SU-DHL-6 (cell line): ENCODE measurements at regions not wholly inside any gene's neighbourhood (a gene's known extent, or its start where the extent isn't known, plus 50 kb on each side); places are given as distances from the start of the nearest gene placed in this dataset.
"Not testable (repeated sequence)": the region's sequence is repeated elsewhere in the genome, so short reads cannot be mapped to it uniquely, and the experiment has no call there.

Source experiments
- H2AFZ ChIP-seq: fragments of 200-600 bp; sonication (generic); 2 replicates; pipeline ENCODE4 v1.6.1; 2014; ENCODE audit warnings: low read depth, mild to moderate bottlenecking, moderate library complexity, mixed read lengths, antibody characterized with exemption, low read length; ENCODE audit not compliant: severe bottlenecking
- H3F3A ChIP-seq: fragments of 200-600 bp; shearing (Covaris generic); 2 replicates; pipeline ENCODE4 v1.6.0; 2016; ENCODE audit warnings: antibody characterized with exemption, mild to moderate bottlenecking; ENCODE audit not compliant: insufficient read depth
- H3K27ac ChIP-seq: fragments of 200-600 bp; sonication (generic); 2 replicates; pipeline ENCODE4 v1.5.1; 2016; ENCODE audit warnings: low read depth, mild to moderate bottlenecking, low read length, moderate library complexity, mixed read lengths
- H3K27me3 ChIP-seq: fragments of 200-600 bp; sonication (generic), shearing (Covaris generic); 2 replicates; pipeline ENCODE4 v1.6.0; 2014; ENCODE audit warnings: mild to moderate bottlenecking, low read length
- H3K36me3 ChIP-seq: fragments of 200-600 bp; sonication (generic); 2 replicates; pipeline ENCODE4 v1.6.1; 2014; ENCODE audit warnings: mild to moderate bottlenecking, low read length, mixed read lengths
- H3K4me2 ChIP-seq: fragments of 300-600, 200-600 bp; shearing (Covaris generic), sonication (generic); 2 replicates; pipeline ENCODE4 v1.6.0; 2014; ENCODE audit warnings: low read length, low read depth, mild to moderate bottlenecking; ENCODE audit not compliant: poor library complexity, severe bottlenecking
- H3K4me3 ChIP-seq: fragments of 200-600 bp; sonication (generic); 2 replicates; pipeline ENCODE4 v1.5.1; 2014; ENCODE audit warnings: antibody characterized with exemption, low read length, mild to moderate bottlenecking, mixed read lengths; ENCODE audit not compliant: insufficient read depth, poor library complexity, severe bottlenecking
- H3K79me2 ChIP-seq: fragments of 200-600 bp; sonication (generic); 2 replicates; pipeline ENCODE4 v1.6.1; 2014; ENCODE audit warnings: mild to moderate bottlenecking, low read length, moderate library complexity; ENCODE audit not compliant: insufficient read depth
- H3K9ac ChIP-seq: fragments of 200-600 bp; sonication (generic); 2 replicates; pipeline ENCODE4 v1.7.0; 2014; ENCODE audit warnings: mild to moderate bottlenecking, low read length
- H3K9me2 ChIP-seq: fragments of 200-600 bp; sonication (generic); replicated peaks from 2 replicates; pipeline ENCODE4 v1.6.1; 2014; ENCODE audit warnings: low read length; ENCODE audit not compliant: insufficient read depth
- H3K9me3 ChIP-seq: fragments of 200-600 bp; sonication (generic); 2 replicates; pipeline ENCODE4 v1.6.1; 2014; ENCODE audit warnings: low read length, mixed read lengths; ENCODE audit not compliant: insufficient read depth
- H4K20me1 ChIP-seq: fragments of 200-600 bp; sonication (generic); 2 replicates; pipeline ENCODE4 v1.6.1; 2014; ENCODE audit warnings: low read depth, mild to moderate bottlenecking, antibody characterized with exemption, low read length, moderate library complexity, mixed read lengths
- EZH2phosphoT487 ChIP-seq: fragments of 200-600 bp; sonication (generic), shearing (Covaris generic); conservative IDR thresholded peaks from 2 replicates; pipeline ENCODE4 v1.6.1; 2018; ENCODE audit warnings: mild to moderate bottlenecking, antibody characterized with exemption, low read length, moderate library complexity, mixed read lengths
- TF ChIP-seq, protein P1 (sequence below): fragments of 200-600 bp; sonication (generic); IDR thresholded peaks from one replicate; pipeline ENCODE4 v1.5.1; 2017; ENCODE audit warnings: antibody characterized with exemption, mild to moderate bottlenecking, low read length, moderate library complexity; ENCODE audit not compliant: insufficient read depth, poor library complexity, severe bottlenecking

DNA sequence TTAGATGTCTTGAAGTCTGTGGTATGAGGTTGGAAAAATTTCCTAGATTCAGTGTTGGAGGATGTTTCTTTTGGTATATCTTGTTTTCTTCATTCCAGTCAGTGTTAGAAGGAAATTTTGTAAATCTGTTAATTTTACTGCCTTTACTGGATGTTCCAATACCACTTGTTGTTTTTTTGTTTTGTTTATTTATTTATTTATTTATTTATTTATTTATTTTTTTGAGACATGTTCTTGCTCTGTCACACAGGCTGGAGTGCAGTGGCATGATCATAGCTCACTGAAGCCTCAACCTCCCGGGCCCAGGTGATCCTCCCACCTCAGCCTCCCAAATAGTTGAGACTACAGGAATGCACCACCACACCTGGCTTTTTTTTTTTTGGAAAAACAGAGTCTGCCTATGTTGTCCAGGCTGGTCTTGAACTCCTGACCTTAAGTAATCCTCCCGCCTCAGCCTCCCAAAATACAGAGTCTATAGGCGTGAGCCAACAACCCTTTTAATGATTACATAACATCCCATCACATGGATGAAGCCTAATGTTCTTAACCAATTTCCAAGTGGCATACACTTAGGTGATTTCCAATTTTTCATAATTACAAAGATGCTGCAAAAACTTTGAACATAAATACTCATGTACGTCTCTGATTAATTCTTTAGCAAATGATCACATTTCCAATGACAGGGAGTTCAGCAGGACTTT lies 52.8 kb upstream of the WAC start:
- Histone ChIP-seq H3K9me2 (no peaks in the 10 kb centered on the region), H3K79me2 (no peaks in the 10 kb centered on the region), H3K4me2 (no peak overlapping the region), H3K36me3 (no peaks in the 10 kb centered on the region), H3K9ac (no peak overlapping the region), H3K27ac (no peak overlapping the region), H3K9me3 (no peaks in the 10 kb centered on the region), H4K20me1 (no peaks in the 10 kb centered on the region), H3K4me3 (no peak overlapping the region), H3F3A (no peaks in the 10 kb centered on the region), H2AFZ (no peak overlapping the region), H3K27me3 (no peaks in the 10 kb centered on the region)
- TF ChIP-seq EZH2phosphoT487 = no peak
- TF ChIP-seq, protein P1, sequence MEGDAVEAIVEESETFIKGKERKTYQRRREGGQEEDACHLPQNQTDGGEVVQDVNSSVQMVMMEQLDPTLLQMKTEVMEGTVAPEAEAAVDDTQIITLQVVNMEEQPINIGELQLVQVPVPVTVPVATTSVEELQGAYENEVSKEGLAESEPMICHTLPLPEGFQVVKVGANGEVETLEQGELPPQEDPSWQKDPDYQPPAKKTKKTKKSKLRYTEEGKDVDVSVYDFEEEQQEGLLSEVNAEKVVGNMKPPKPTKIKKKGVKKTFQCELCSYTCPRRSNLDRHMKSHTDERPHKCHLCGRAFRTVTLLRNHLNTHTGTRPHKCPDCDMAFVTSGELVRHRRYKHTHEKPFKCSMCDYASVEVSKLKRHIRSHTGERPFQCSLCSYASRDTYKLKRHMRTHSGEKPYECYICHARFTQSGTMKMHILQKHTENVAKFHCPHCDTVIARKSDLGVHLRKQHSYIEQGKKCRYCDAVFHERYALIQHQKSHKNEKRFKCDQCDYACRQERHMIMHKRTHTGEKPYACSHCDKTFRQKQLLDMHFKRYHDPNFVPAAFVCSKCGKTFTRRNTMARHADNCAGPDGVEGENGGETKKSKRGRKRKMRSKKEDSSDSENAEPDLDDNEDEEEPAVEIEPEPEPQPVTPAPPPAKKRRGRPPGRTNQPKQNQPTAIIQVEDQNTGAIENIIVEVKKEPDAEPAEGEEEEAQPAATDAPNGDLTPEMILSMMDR = no peak

DNA sequence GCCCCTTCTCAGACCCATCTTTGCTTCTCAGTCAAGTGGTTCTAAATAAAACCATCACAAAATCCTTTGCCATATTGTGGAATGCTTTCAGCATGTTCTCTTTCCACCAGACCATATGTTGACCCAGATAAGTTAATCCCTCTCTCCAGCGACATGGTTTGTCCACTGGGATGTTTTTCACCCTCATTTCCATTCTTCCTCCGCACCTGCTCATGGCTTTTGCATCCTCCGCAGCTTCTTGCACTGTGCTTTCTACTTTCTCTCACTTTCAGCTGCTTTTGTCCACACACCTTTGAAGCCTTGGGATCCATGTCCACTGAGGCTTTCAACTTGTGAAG lies 52.3 kb upstream of the WAC start:
- Histone ChIP-seq H3F3A (no peaks in the 10 kb centered on the region), H3K27ac (no peak overlapping the region), H3K27me3 (no peaks in the 10 kb centered on the region), H3K79me2 (no peaks in the 10 kb centered on the region), H2AFZ (no peak overlapping the region), H4K20me1 (no peaks in the 10 kb centered on the region), H3K9me3 (no peaks in the 10 kb centered on the region), H3K4me3 (no peak overlapping the region), H3K4me2 (no peak overlapping the region), H3K9me2 (no peaks in the 10 kb centered on the region), H3K9ac (no peak overlapping the region), H3K36me3 (no peaks in the 10 kb centered on the region)
- TF ChIP-seq, protein P1 = no peak
- TF ChIP-seq EZH2phosphoT487 = no peak

DNA sequence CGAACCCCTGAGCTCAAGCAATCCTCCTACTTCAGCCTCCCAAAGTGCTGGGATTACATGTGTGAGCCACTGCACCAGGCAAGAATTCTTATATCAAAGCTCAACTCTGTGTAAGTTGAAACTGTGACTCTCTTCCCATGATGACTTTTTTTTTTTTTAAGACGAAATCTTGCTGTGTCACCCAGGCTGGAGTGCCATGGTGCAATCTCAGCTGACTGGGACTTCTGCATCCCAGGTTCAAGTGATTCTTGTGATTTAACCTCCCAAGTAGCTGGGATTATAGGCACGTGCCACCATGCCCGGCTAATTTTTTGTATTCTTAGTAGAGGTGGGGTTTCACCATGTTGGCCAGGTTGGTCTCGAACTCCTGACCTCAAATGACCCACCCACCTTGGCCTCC lies 51.6 kb upstream of the WAC start:
- H2AFZ ChIP-seq, H3K27ac ChIP-seq, H3K4me3 ChIP-seq, H3K9ac ChIP-seq, H3K27me3 ChIP-seq, H3F3A ChIP-seq, H3K4me2 ChIP-seq, H4K20me1 ChIP-seq, H3K9me3 ChIP-seq, H3K36me3 ChIP-seq, H3K9me2 ChIP-seq, H3K79me2 ChIP-seq: not testable (repeated sequence)

DNA sequence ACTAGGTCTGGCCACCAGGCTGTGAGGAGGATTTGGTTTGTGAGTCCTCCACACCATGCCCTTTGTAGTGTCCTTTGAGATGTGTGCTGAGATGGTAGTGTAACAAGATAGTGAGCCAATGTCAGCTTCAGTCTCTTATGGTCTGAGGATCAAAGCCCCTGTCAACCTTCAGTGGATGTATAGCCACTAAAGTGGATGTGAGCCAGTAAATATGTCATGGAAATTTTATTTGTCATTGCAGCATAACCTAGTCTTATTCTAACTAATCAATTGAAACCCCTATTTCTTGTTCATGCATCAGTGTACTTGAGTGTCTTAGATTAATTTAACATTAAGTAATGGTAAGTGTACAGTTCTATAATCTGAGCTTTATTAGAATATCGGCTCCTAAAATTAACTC lies 51.0 kb upstream of the WAC start:
- H3K27ac ChIP-seq = no peak overlapping the region
- H2AFZ ChIP-seq = no peak overlapping the region
- H3K9me3 ChIP-seq = no peaks in the 10 kb centered on the region
- H3K79me2 ChIP-seq = no peaks in the 10 kb centered on the region
- no peaks in the 10 kb centered on the region for H3K9me2 ChIP-seq
- no peaks in the 10 kb centered on the region for H3K36me3 ChIP-seq
- H3K4me3 ChIP-seq = no peak overlapping the region
- TF ChIP-seq, protein P1 = no peak
- no peak for TF ChIP-seq EZH2phosphoT487
- no peaks in the 10 kb centered on the region for H4K20me1 ChIP-seq
- H3K27me3 ChIP-seq = no peaks in the 10 kb centered on the region
- no peak overlapping the region for H3K4me2 ChIP-seq
- no peak overlapping the region for H3K9ac ChIP-seq
- H3F3A ChIP-seq = no peaks in the 10 kb centered on the region
